HG03139 (cell line): ENCODE measurements at regions not wholly inside any gene's neighbourhood (a gene's known extent, or its start where the extent isn't known, plus 50 kb on each side); places are given as distances from the start of the nearest gene placed in this dataset.
"Not testable (repeated sequence)": the region's sequence is repeated elsewhere in the genome, so short reads cannot be mapped to it uniquely, and the experiment has no call there.

ENCODE experiments used
- ATAC-seq: cut with Tn5 transposase; IDR thresholded peaks from one replicate; pipeline ENCODE4 v1.9.1; 2021; ENCODE audit not compliant: unreplicated experiment

DNA sequence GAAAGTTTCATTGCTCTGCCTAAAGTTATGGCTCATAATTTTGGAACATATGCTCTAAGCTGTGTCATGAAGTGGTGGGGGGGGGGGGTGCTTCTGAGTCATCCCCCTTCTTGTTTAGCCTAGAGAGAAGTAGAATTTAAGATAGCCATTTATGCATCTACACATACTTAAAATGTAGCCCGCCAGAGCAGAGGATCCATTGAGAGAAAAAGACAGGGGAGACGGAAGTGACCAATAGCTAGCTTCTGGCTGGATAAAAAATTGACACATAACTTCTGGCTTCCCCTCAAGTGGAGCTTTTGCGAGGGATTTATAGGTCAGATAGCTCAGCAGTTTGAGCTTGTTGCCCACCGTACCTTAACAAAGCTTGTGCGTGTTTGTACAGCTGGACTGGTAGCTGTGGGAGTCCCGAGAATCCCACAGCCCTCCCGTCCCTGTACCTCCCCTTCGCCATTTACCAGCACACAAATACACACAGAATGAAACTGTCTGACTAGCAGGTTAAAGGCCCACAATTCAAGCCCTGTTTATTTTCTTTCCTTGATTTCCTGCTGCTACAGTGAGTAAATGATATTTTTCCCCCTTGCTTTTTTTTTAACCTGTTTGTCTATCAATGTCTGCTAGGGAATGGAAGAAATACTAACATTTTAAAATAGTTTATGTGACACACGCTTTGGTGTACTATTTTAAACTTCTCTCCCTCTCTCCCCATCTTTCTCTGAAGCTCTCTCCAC, 232.6 kb upstream of the FERD3L start:
- ATAC-seq, result no peak

DNA sequence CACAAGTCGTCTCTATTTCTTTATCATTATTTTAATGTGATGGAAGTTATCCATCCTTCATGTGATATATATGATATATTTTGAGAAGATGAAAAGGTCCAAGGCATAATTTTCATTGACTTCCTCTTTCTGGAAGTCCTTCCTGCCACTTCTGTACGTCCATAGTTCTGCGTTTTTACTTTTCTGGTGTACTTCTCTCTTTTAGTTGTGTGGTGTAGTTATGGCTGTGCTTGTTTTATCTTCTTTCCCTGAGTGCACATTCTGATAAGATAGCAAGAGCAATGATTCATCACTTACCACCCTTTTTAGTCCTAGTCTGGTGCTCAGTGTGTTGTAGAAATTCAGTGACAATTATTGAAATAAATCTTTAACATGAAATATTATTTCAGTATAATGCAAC, 231.3 kb upstream of the FERD3L start:
- ATAC-seq, result no peak

DNA sequence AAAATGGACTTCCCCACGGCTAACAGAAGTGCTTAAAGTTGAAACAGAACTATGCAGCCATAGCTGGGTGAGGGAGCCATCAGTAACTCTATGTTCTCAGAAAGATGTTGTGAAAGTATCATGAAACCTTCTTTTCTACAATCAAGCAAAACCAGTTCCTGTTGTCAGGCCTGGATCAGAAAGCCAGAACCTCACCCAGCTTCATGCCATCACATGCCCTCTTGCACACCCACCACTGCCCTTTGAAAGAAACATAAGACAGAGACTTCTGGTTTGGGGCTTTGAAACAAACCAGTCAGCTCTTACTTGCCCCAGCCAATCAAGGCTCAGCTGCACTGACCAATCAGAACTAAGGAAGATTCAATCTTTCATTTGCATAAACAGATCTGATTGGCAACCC, 230.8 kb upstream of the FERD3L start:
- ATAC-seq, result no peak

DNA sequence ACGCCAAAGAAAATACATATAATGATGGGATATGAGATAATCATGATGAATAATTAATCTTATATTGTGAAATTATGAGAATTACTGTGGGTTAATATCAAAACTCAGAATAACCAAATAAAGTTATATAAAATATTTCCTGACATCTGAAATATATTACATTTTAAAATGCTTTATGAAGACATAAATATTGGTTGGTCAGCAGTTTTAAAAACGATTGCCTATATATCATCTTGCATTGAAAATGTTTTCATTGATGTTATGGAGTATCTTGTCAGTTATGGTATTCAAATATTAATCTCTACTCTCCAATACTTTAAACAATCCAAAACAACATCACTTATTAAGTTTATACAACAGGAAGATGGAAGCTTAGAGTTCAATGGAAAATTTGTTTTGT, 228.1 kb upstream of the FERD3L start:
- no peak for ATAC-seq

DNA sequence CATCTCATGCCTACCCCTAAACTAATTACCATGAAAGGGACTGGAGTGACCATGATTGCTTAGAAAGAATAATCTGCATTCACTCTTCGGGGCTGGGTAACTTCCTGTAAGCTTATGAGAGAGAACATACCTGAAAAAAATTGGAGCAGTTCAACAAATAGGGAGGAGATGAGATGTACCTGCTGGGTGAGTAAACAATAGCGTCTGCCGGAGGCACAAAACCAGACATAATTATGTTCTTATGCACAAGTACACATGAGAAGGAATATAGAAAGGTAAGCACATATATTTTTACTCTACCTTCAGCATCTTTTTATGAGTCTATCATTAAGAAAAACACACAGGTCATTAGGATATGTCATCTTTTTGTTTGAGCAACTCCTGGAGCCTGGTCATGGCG, 224.6 kb upstream of the FERD3L start:
- no peak for ATAC-seq

DNA sequence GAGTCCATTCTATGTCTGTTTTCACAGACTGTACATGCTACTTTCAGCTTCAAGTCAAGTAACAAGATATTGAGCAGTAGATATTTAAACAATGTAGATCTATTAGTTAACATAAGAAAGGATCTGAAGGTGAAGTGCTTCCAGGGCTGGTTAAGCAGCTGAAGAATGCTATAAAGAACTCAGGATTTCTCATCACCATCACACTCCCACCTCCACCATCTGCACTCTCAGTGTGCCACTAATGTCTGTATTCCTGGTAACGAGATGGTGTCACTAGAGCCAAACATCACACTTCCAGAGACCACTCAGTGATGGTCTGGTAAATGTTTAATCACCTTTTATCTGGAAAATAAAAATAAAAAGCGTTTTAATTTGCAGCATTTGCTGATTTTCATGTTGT, 224.0 kb upstream of the FERD3L start:
- ATAC-seq, result no peak

DNA sequence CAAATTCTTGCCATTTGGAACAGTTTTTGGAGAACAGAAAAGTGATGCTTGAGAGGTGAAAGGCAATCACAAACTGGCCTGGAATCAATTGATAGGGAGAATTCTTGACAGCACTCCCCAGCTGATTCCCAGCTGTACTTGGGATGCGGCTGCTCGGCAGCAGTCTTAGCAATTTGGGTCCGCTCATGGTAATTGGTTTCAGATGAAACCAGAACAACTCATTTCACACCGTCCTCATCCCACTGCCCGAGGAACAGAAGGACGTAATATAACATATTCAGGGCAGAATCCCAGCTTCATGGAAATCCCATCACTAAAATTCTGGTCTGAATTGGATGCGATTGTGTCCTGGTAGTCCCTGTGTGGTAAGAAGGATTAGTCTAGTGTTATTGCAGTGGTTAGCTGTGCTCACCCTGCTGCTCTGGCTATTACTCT, 223.3 kb upstream of the FERD3L start:
- ATAC-seq, result no peak

DNA sequence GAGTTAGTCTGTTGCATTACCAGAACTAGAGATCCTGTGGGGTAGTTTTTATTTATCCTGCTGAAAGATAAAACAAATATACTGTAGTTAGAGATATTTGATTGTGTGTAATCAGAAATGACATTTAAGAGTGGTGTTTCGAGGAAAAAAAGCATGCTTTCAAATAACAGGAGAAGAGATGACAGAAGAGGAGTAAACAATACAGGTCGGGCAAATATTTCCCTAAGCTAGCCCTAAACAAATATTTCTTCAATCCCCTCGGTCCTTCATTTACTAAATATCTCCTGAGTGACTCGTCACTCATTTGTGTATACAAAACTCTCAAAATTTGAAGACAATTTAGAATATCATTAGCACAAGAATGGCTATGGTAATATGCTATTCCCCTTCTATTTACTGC, 219.7 kb upstream of the FERD3L start:
- no peak for ATAC-seq

DNA sequence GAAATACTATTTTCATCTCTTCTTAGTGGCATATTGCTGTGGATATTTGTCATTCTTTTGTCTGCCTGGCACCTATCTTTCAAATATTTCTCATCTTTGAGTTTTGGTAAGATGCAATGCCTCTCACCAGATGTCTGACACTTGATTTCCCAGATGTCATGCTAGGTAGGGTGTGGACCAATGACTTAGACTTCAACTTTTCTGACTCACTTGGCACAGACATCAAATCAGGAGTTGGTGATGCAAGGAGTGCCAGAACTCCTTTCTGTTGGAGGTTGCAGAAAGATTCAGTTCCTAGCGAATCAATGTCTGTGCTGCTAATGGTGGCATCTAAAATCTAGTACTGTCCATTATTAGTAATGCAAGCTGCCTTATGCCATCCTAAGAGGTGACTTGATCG, 216.9 kb upstream of the FERD3L start:
- no peak for ATAC-seq

DNA sequence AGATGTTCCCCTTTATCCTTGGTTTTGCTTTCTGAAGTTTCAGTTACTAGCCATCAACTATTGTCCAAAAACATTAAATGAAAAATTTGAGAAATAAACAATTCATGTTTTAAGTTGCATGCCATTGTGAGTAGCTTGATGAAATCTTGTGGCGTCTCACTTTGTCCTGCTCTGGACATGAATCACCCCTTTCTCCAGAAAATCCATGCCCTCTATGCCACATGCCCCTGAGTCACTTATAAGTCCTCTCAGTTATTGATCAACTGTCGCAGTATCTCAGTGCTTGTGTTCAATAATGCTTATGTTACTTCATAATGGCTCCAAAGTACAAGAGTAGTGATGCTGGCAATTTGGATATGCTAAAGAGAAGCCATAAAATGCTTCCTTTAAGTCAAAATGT, 208.0 kb upstream of the FERD3L start:
- no peak for ATAC-seq

DNA sequence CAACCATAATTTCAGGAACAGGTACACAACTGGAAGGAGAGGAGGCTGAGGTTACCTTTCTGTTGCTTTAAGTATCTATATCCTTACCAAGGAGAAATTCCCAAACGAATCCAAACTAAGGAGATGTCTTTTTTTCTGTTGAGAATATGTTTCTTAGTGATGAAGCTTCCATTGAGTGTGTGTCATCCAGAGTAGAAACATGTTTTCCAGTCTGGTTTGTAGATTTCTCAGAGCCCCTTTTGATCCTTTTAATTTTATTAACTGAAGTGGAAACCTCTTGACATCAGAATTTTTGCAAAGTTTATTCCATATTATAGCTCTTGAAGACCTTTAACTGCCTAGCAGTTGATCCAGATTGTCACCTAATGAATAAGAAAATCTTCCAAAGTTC, 207.1 kb upstream of the FERD3L start:
- ATAC-seq, result no peak

DNA sequence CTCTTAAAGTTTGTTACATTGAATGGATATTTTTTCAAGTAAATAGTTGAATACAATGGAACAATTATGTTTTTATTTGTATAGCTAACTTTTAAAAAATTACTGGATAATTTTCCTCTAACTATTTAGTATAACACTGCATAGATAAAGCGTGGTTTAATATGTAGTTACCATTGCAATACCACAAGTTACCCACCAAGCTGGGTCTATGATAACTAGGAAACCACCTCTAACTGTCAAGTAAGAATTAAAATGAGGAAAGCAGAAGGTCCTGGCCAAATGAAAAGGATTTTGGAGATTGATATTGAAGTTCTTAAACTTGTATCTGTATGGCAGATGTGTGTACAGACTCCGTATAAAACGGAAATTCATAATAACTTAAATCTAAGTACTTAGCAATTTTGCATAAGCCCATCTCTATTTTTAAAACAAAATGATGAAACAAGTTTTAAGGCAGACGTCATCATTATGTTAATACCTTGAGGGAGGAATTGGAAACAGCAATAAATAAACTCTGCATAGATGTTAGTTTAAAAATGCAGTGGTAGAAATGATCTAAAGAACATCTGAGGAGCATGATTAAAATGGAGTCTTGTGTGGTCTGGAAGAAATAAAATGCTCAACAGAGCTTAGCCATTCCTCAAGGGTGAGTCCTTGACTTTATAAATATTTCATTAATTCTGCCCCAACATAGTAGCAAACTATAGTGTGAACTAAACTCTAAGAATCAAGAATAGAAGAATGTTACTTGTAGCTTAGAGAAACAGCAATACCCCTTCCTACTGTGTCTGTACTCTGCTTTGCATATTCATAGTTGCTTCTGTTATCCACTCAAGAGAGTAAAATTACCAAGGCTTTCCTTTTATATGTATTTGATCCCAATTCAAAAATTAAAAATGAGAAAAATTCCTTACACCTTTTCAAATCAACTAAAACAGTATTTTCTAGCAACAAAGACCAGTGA, 206.4 kb upstream of the FERD3L start:
- ATAC-seq, result no peak

DNA sequence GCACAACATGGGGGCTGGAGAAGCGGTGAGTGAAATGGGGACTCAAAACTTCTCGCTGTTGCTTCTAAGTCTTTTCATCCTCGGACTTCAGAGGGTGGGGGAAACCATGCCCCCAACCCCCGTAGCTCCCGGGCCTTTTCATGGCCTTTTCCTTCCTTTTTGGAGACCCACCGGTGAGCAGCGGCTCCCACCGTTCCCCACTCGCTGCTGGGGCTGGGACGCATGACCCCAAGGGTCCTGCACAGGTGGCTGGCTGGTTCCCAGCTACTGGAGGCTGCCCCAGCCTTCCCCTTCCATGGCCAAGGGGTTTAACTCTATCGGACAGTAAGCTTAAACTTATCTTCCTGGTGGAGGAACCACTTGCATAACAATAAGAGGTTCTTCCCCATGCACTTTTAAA, 194.3 kb upstream of the FERD3L start:
- no peak for ATAC-seq

DNA sequence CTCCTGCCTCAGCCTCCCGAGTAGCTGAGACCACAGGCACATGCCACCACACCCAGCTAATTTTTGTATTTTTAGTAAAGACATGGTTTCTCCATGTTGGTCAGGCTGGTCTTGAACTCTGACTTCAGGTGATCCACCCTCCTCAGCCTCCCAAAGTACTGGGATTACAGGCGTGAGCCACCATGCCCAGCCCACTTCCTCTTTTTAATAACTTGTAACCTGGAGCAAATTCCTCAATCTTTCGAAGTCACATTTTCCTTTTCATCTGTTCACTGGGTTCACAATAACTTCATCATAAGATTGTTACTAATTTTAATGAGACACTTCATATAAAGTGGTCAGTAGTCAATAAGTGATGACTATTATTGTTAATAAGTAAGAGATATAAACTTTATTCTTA, 193.3 kb upstream of the FERD3L start:
- not testable (repeated sequence) for ATAC-seq

DNA sequence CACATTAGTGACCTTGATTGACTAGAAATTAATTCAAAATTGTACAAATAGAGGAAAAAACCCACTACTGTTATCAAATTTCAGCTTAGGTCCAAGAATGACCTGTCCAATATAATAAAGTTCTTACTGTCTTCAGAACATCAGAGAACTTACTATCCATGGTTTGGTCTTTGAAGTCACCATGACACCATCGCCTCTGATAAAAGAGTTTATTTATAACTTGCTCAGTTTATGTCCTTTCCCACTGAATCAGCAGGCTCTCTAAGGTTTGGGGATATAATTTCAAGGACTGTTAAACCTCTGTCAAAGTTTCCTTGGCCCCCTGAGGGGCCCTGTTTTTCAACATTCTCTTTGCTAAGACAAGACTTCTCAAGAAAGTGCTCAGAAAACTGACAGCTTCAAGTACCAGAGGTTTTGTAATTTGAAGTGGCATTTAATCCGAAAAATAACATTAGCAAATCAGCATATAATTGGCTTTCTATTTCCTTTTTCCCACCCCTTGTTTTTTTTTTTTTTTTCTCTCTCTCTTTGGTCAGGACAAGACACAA, 191.7 kb upstream of the FERD3L start:
- no peak for ATAC-seq

DNA sequence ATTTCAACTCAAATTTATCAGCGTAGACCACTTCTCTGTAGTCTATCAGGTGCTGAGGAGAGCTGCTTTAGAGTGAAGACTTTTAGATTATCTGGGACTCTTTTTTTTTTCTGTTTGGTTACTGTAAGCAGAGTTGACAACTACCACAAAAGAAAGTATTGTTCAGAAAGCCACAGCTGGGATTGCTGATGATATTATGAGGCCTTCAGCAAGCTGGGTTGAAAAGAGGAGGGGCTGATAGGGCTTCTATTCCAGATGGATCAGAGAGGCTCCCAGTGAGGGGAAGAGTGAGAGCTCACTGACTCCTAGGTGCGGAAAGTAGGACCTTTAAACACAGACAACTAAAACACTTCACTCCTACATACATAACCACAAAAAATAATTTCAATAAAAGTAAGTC, 188.5 kb upstream of the FERD3L start:
- ATAC-seq, result no peak

DNA sequence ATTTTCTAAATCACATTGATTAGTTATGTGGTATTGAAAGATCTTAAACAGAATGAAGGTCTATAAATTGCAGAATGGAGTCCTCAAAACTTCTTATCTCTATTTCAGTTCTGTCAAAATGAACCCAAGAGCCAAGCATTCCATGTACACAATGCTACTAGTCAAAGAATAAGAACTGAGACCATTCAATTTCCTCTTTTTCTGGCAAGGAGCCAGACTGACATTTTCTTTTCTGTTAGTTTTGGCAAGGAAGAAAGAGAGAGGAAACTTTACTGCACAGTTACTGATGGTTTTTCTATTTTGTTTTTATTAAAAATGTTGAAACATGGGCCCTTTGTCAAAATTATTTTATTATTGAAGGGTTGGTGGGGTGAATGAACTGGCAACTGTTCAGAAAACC, 181.8 kb upstream of the FERD3L start:
- no peak for ATAC-seq

DNA sequence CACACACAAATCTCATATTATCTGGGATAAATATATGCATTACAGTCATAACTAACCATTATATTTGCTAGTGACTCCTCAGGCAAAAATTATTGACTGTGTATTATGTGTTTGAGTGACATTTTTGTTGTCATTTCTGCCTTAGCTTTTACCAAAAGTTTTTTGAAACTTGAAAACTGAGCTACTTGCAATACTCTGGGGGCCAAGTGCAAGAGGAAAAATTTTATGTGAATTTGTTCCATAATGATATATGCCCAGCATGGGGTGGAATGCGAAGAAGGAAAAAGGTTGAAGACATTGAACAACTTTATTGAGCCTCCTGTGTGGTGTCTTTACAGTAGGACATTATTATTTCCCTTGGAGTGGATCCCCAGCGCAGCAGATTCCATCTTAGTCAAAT, 176.8 kb upstream of the FERD3L start:
- no peak for ATAC-seq

DNA sequence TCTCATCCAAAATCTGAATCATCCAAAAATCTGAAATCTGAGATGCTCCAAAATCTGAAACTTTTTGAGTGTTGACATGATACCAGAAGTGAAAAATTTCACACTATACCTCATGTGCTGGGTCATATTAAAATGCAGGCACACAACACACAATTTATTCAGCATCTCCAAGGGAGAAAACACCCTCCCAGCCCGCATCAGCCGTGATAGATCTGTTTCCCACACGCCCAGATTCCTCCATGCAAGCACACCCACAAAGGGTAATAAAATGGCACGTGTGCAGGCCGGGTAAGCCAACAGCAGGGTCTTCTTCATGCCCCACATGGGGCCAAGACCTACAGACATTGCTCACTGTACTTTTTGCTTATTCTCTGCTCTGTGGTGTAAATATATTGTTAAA, 173.1 kb upstream of the FERD3L start:
- no peak for ATAC-seq

DNA sequence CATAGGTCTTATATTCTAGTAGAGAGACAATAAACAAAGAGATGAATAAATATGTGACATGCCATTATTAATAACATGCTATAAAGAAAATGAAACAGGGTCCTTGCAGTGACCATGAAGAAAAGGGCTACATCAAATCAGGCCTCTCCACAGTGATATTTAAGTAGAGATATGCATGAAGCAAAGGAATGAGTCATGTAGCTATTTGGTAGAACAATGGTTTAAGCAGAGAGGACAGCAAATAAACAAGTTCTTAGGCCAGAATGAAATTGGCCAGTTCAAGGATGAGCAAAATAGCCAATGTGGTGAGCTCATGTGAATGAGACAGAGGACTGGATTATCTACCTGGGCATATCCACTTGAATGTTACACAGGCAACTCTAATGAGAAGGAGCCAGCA, 172.2 kb upstream of the FERD3L start:
- no peak for ATAC-seq

DNA sequence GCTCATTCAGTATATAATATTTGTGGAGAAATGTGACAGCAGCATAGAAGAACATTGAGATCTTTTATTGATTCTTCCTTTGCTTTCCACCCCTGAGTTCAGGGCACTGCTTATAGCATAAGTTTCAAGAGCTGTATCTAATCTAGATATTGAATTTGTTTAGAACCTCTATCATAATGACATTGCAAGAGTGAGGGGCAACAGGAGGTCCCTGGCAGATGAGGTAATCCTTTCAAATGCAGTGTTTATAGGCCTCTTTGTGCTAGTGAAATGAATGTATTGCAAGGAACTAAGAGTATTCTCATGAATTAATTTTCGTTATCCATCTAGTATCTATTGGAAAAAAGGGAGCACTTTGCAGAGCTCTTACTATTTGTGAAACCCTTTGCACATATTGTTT, 167.2 kb upstream of the FERD3L start:
- no peak for ATAC-seq

DNA sequence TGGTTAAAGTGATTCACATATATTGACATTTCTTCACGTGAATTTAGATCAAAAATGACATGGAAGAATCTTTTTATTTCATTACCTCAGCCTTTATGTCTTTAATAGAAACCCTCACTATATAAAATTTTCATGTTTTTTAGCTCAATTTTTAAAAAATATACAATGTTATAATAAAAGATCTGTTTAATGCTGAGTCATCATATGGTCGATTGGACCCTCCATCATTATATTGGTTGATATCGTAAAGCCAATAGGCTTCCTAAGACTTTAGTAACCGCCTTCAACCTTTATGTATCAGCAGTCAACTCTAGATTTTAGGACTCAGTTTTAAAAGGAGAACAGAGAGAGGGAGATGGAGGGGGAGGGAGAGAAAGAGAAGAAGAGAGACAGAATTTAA, 162.3 kb upstream of the FERD3L start:
- ATAC-seq, result no peak
